Activated B cell treated with CpG ODN at 0.5 μM for 24 hours (primary cell): ENCODE measurements at regions not wholly inside any gene's neighbourhood (a gene's known extent, or its start where the extent isn't known, plus 50 kb on each side); places are given as distances from the start of the nearest gene placed in this dataset.

Experiments
- ATAC-seq: fragments of 200-7000 bp; cut with Tn5 transposase; one replicate; pipeline ENCODE4 v1.10.0; 2021; ENCODE audit warnings: low read depth, mild to moderate bottlenecking, moderate library complexity
- CTCF ChIA-PET: fragments of 350-600 bp; sonication (Branson Sonifier 250); formaldehyde crosslinking; loops from one replicate; lab custom pipeline; 2021; ENCODE audit warnings: antibody characterized with exemption; lab: Charles Lee
- POLR2A ChIA-PET: fragments of 350-600 bp; sonication (Branson Sonifier 250); formaldehyde crosslinking; loops from one replicate; lab custom pipeline; 2021; ENCODE audit warnings: antibody characterized with exemption; lab: Charles Lee
- DNase-seq: peaks from one replicate; pipeline ENCODE4 v3.0.0; 2022
- H3K27ac Mint-ChIP-seq: one replicate; pipeline ENCODE4 v1.8.0; 2020; ENCODE audit warnings: mixed read lengths
- H3K27me3 Mint-ChIP-seq: one replicate; pipeline ENCODE4 v1.8.0; 2021; ENCODE audit warnings: mixed read lengths
- H3K36me3 Mint-ChIP-seq: one replicate; pipeline ENCODE4 v1.8.0; 2021; ENCODE audit warnings: low read depth, mixed read lengths
- H3K4me1 Mint-ChIP-seq: one replicate; pipeline ENCODE4 v1.8.0; 2021; ENCODE audit warnings: mixed read lengths
- H3K4me3 Mint-ChIP-seq: one replicate; pipeline ENCODE4 v1.8.0; 2020; ENCODE audit warnings: mild to moderate bottlenecking, mixed read lengths
- H3K9me3 Mint-ChIP-seq: one replicate; pipeline ENCODE4 v1.8.0; 2020; ENCODE audit warnings: mixed read lengths
- intact Hi-C: fragments of 100-400 bp; cut with micrococcal nuclease; formaldehyde crosslinking; loops from one replicate; pipeline ENCODE4 v1.15.1; 2024
- TF ChIP-seq, protein P1 (sequence below): fragments of 200-600 bp; IDR thresholded peaks from one replicate; pipeline ENCODE4 v1.8.0; 2022; ENCODE audit warnings: antibody characterized with exemption, mild to moderate bottlenecking

DNA sequence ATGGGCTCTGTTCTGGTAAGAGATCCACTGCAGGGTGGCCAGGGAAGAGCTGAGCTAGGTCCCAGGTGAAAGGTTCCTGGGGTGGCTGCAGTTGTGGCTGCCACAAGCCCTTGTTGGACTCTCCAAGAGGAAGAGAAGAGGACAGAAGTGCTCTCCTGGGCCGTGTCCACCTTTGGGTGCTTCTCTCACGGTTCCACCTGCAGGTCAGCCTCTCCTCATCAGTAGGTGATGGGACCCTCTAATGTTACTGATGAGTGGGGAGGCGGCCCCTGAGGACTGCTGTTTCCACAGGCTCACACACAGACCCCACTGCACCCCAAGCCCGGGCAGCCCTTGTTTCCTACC lies 804.9 kb downstream of the BRD1 start:
- TF ChIP-seq, protein P1, sequence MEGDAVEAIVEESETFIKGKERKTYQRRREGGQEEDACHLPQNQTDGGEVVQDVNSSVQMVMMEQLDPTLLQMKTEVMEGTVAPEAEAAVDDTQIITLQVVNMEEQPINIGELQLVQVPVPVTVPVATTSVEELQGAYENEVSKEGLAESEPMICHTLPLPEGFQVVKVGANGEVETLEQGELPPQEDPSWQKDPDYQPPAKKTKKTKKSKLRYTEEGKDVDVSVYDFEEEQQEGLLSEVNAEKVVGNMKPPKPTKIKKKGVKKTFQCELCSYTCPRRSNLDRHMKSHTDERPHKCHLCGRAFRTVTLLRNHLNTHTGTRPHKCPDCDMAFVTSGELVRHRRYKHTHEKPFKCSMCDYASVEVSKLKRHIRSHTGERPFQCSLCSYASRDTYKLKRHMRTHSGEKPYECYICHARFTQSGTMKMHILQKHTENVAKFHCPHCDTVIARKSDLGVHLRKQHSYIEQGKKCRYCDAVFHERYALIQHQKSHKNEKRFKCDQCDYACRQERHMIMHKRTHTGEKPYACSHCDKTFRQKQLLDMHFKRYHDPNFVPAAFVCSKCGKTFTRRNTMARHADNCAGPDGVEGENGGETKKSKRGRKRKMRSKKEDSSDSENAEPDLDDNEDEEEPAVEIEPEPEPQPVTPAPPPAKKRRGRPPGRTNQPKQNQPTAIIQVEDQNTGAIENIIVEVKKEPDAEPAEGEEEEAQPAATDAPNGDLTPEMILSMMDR: no peak
- H3K4me3 Mint-ChIP-seq: no peak overlapping the region
- no peaks in the 10 kb centered on the region for H3K36me3 Mint-ChIP-seq
- no peaks in the 10 kb centered on the region for H3K27me3 Mint-ChIP-seq
- POLR2A ChIA-PET: no interaction called here
- DNase-seq (no peak), ATAC-seq (no peak)
- H3K27ac Mint-ChIP-seq: no peak overlapping the region
- H3K9me3 Mint-ChIP-seq: no peaks in the 10 kb centered on the region
- intact Hi-C loops: no loop called here
- CTCF ChIA-PET: no interaction called here
- no peaks in the 10 kb centered on the region for H3K4me1 Mint-ChIP-seq

DNA sequence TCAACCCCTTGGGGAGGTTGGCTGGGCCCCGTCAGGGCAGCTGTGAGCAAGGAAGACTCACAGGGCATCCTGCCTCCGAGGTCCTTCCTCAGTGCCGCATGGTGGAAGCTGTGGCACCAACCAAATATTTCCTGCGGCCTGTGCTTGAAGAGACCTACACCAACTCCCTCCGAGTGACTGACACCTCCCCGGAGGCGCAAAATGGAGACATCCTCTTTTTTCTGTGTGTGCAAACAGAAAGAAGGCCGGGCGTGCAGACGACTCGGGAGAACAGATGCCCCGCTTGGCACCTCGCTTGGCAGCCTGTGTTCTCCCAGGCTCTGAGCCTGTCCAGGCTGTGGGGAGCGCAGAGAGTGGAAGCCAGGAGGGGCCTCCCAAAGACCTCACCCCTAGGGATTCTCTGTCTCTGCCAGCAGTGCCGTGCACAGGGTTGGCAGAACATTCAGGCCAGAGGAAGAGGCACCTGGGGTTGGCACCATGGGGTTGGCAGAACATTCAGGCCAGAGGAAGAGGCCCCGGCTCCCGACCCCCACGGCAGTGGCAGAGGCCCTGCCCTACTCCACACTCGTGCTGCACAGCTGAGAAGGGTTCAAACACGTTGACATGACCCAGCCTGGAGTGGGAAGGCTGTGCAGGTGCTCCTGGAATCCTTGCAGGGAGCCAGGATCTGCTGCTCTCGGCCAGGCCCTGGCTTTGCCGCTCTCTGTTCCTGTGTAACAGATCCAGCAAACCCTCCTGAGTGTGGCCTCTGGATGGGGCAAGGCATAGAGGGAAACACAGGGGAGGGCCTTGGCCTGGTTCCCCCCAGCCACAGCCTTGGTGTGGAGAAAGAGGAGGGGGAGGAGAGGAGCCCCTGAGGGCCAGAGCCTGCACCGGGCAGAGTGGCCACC lies 805.5 kb downstream of the BRD1 start:
- Mint-ChIP-seq H3K27ac (no peak overlapping the region), H3K4me3 (no peak overlapping the region), H3K27me3 (no peaks in the 10 kb centered on the region), H3K4me1 (no peaks in the 10 kb centered on the region), H3K36me3 (no peaks in the 10 kb centered on the region), H3K9me3 (no peaks in the 10 kb centered on the region)
- DNase-seq (no peak), ATAC-seq (no peak)
- TF ChIP-seq, protein P1: no peak
- intact Hi-C loops: no loop called here
- CTCF ChIA-PET: no interaction called here
- POLR2A ChIA-PET: no interaction called here

DNA sequence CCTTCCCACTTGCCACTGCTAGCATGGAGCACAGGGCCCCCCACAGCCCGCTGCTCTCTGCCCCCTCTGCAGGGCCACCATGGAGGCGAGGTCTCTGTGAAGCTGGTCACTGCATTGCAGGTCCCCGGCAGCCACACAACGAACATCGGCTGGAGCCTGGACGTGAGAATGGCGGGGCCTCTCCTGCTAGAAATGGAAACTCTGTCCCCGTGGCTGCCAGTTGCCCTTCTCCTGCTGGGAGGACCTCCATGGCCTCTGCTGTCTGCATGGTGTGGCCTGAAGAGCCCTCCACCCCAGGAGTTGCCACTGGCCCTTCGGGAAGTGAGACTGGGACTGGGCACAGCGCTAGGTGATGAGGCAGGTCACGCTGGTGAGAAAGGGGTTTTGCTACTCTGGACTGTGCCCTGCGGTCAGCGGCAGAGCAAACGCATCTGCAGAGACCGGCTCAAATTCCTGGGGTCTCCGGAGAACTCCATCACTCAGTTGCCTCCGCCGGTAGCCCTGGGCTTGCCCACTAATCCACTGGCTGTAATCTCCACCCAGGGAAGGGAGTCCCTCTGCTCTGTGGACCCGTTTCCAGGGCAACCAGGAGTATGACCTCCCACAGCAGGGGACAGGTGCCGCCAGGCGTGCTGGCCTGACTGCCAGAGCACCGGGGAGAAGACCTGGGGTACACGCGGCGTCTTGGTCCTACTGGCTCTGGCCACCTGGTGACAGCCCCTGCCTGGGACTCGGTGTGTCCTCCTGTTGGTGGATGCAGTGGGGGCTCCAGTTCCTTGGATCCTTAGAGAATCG lies 806.3 kb downstream of the BRD1 start:
- Mint-ChIP-seq H3K36me3 (no peaks in the 10 kb centered on the region), H3K4me3 (no peak overlapping the region), H3K27me3 (no peaks in the 10 kb centered on the region), H3K27ac (no peak overlapping the region), H3K4me1 (no peaks in the 10 kb centered on the region), H3K9me3 (no peaks in the 10 kb centered on the region)
- TF ChIP-seq, protein P1: no peak
- DNase-seq (no peak), ATAC-seq (no peak)
- ChIA-PET CTCF (no interaction called here), POLR2A (no interaction called here)
- intact Hi-C loops: no loop called here

DNA sequence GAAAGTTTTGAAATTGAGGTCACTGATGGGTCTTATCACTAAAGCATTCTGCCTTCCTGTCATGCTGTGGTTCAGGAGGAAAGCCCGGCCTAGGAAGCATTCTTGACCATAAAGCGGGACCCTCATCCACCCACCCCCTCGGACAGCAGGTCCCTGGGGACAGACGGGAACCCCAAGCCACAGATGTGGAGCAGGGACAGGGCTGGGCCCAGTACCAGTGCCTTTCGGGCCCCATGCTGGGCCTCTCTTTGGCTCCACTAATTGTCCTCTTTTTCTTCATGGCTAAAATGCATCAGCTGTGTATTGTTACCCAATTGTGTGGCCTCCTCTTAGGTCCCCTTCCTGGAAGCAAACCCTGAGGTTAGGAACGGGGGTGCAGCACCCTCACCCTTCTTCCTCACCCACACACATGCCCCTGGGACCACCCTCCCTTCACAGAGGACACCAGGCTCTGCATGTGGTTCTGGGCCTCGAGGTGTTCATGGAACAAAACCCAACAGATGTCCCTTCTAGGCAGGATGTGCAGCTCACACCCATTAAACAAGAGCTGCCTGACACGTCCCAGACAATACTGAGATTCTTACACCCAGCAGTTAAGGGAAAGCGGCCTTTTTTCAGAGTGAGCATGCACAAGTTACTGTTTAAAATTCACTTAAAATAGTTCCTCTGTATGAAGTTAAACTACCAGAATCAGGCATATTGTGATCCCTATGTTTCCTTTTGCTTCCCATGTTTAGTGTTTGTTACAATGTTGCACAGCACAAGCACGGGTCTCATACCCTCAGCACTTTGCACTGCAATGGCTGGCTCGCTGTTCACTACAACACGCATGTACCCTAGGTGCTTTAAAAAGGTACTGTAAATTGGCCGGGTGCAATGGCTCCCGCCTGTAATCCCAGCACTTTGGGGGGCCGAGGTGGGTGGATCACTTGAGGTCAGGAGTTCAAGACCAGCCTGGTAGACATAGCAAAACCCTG lies 807.6 kb downstream of the BRD1 start:
- ChIA-PET POLR2A (no interaction called here), CTCF (no interaction called here)
- Mint-ChIP-seq H3K4me3 (no peak overlapping the region), H3K27ac (no peak overlapping the region), H3K36me3 (no peaks in the 10 kb centered on the region), H3K4me1 (no peaks in the 10 kb centered on the region), H3K27me3 (no peaks in the 10 kb centered on the region), H3K9me3 (no peaks in the 10 kb centered on the region)
- intact Hi-C loops: no loop called here
- ATAC-seq: no peak
- TF ChIP-seq, protein P1: no peak
- no peak for DNase-seq
